ENCODE measurements at regions not wholly inside any gene's neighbourhood (a gene's known extent, or its start where the extent isn't known, plus 50 kb on each side); places are given as distances from the start of the nearest gene placed in this dataset.
"Not testable (repeated sequence)": the region's sequence is repeated elsewhere in the genome, so short reads cannot be mapped to it uniquely, and the experiment has no call there.

GRCh38 chr11:12585861-12586260, 88.4 kb upstream of the TEAD1 start:
- intact Hi-C loops (cut with DNase I, micrococcal nuclease): no loop called here
- ATAC-seq (no peak), DNase-seq (no peak)

- ATAC-seq (no peak), DNase-seq (no peak)
- intact Hi-C loops (cut with DNase I, micrococcal nuclease): no loop called here
Measured at GRCh38 chr11:12587333-12587991, 86.8 kb upstream of the TEAD1 start.

GRCh38 chr11:12591706-12592105, 82.5 kb upstream of the TEAD1 start:
- DNase-seq (no peak), ATAC-seq (no peak)
- intact Hi-C loops (cut with DNase I, micrococcal nuclease): no loop called here

GRCh38 chr11:12592283-12592682, 81.9 kb upstream of the TEAD1 start:
- intact Hi-C loops (cut with DNase I, micrococcal nuclease): no loop called here
- no peak for DNase-seq
- ATAC-seq: no peak

GRCh38 chr11:12595089-12595847, 79.0 kb upstream of the TEAD1 start:
- intact Hi-C loops (cut with DNase I, micrococcal nuclease); ATAC-seq: not testable (repeated sequence)

GRCh38 chr11:12598330-12599256, 75.6 kb upstream of the TEAD1 start:
- ATAC-seq: no peak
- no peak for DNase-seq
- intact Hi-C loops (cut with DNase I, micrococcal nuclease): no loop called here

More at GRCh38 chr11:12595089-12595847, 79.0 kb upstream of the TEAD1 start:
- not testable (repeated sequence) for DNase-seq

GRCh38 chr11:12599408-12600143, 74.6 kb upstream of the TEAD1 start:
- ATAC-seq (peak; percentile 65), DNase-seq (peak; percentile 22 to 44)

GRCh38 chr11:12600829-12601228, 73.4 kb upstream of the TEAD1 start:
- intact Hi-C loops (cut with DNase I, micrococcal nuclease): no loop called here
- peak; percentile 90 for ATAC-seq
- no peak for DNase-seq

More at GRCh38 chr11:12599408-12600143, 74.6 kb upstream of the TEAD1 start:
- intact Hi-C loops (cut with DNase I, micrococcal nuclease): no loop called here

- intact Hi-C loops (cut with DNase I, micrococcal nuclease): no loop called here
- ATAC-seq (no peak), DNase-seq (no peak)
Measured at GRCh38 chr11:12602421-12602820, 71.8 kb upstream of the TEAD1 start.

- no peak for DNase-seq
- ATAC-seq: peak; percentile 68
- intact Hi-C loops (cut with DNase I, micrococcal nuclease): no loop called here
Measured at GRCh38 chr11:12603143-12604088, 70.8 kb upstream of the TEAD1 start.

- no peak for ATAC-seq
- intact Hi-C loops (cut with DNase I, micrococcal nuclease): no loop called here
- DNase-seq: no peak
Measured at GRCh38 chr11:12604557-12605153, 69.6 kb upstream of the TEAD1 start.

GRCh38 chr11:12606597-12606996, 67.6 kb upstream of the TEAD1 start:
- intact Hi-C loops (cut with DNase I, micrococcal nuclease): no loop called here
- no peak for ATAC-seq
- no peak for DNase-seq

GRCh38 chr11:12608678-12609077, 65.5 kb upstream of the TEAD1 start:
- intact Hi-C loops (cut with DNase I, micrococcal nuclease); ATAC-seq; DNase-seq: not testable (repeated sequence)

- DNase-seq (no peak), ATAC-seq (no peak)
- intact Hi-C loops (cut with DNase I, micrococcal nuclease): no loop called here
Measured at GRCh38 chr11:12611352-12611751, 62.9 kb upstream of the TEAD1 start.

- ATAC-seq (no peak), DNase-seq (no peak)
- intact Hi-C loops (cut with DNase I, micrococcal nuclease): no loop called here
Measured at GRCh38 chr11:12617632-12618031, 56.6 kb upstream of the TEAD1 start.

- ATAC-seq (no peak), DNase-seq (no peak)
- intact Hi-C loops (cut with DNase I, micrococcal nuclease): no loop called here
Measured at GRCh38 chr11:12618743-12619540, 55.3 kb upstream of the TEAD1 start.

GRCh38 chr11:12623869-12624268, 50.4 kb upstream of the TEAD1 start:
- no peak for ATAC-seq
- DNase-seq: no peak
- intact Hi-C loops (cut with DNase I, micrococcal nuclease): no loop called here
